Adrenal gland (tissue), 9 donors: ENCODE measurements at regions not wholly inside any gene's neighbourhood (a gene's known extent, or its start where the extent isn't known, plus 50 kb on each side); places are given as distances from the start of the nearest gene placed in this dataset.

Experiments used
- DNase-seq, 7 donors: peaks; one replicate each; pipeline ENCODE4 v3.0.0-alpha.2; 2019 to 2020
- H3K27ac ChIP-seq, 5 donors: fragments of 200-600 bp; sonication (generic) in 4 of 5; 1 replicate in 3 of 5; 2 replicates in 2 of 5; pipeline versions ENCODE4 v1.5.1 to v1.8.0; 2016 to 2020; ENCODE audit warnings: mild to moderate bottlenecking in 1 of 5
- H3K27me3 ChIP-seq: fragments of 200-600 bp; 2 replicates; pipeline ENCODE4 v1.8.0; 2021
- H3K36me3 ChIP-seq, 2 donors: fragments of 200-600 bp; replicated peaks in 1 of 2; 1 replicate in 1 of 2; 2 replicates in 1 of 2; pipeline versions ENCODE4 v1.5.1 to v1.8.0; 2018 to 2022
- H3K4me1 ChIP-seq, 2 donors: fragments of 200-600 bp; replicated peaks in 1 of 2; 1 replicate in 1 of 2; 2 replicates in 1 of 2; pipeline versions ENCODE4 v1.5.1 to v1.8.0; 2018 to 2021
- H3K4me3 ChIP-seq, 4 donors: fragments of 200-600 bp; sonication (generic) in 3 of 4; one replicate each; pipeline ENCODE4 v1.5.1; 2016 to 2018
- H3K9me3 ChIP-seq, 3 donors: fragments of 200-600 bp; sonication (generic) in 1 of 3; replicated peaks in 1 of 3; 1 replicate in 2 of 3; 2 replicates in 1 of 3; pipeline versions ENCODE4 v1.5.1 to v1.8.0; 2016 to 2021
- CTCF ChIP-seq, 6 experiments: fragments of 450-650 bp in 4 of 6; fragments of 200-600 bp in 2 of 6; sonication (generic) in 1 of 6; IDR thresholded peaks; 1 replicate in 5 of 6; 2 replicates in 1 of 6; pipeline versions ENCODE4 v1.5.1 to v1.8.0; 2016 to 2021; ENCODE audit warnings: antibody characterized with exemption in 6 of 6, mild to moderate bottlenecking in 2 of 6, moderate library complexity in 1 of 6
- POLR2A ChIP-seq, 2 donors: fragments of 450-650 bp; IDR thresholded peaks; one replicate each; pipeline ENCODE4 v1.6.1; 2017; ENCODE audit warnings: antibody characterized with exemption in 2 of 2, mild to moderate bottlenecking in 2 of 2, moderate library complexity in 1 of 2
- WGBS, 4 donors: extraction: QIAGEN DNeasy Blood & Tissue Kit in 2 of 4; methylation state at CpG; one replicate each; pipeline versions ENCODE4 v1.1.5 to v1.1.7; 2013 to 2017; 5-methylcytosine and 5-hydroxymethylcytosine counted together
- intact Hi-C, 2 donors: fragments of 100-400 bp; cut with DNase I; formaldehyde crosslinking; loops; one replicate each; pipeline versions ENCODE4 v1.14.1 to v1.15.0; 2022 to 2023
- donor health status: healthy with polysubstance abuse.
- donor health status: Bipolar disorder and iron deficiency.
- donor health status: DM: yes; HTN: yes; CAD: no.
- donor health status: DM: no; HTN: no; CAD: no.
- donor health status: DM: no; HTN: no; CAD: no.

GRCh38 chr6:40180271-40180670 is 246.0 kb upstream of the MOCS1 start:
- intact Hi-C loops, result no loop called here
- Histone ChIP-seq H3K4me3 (no peak overlapping the region), H3K27me3 (peaks cover 7% of the 10 kb centered on the region), H3K27ac (no peak overlapping the region), H3K9me3 (peaks cover 0 to 5% (median 0%) of the 10 kb centered on the region in 3 donors), H3K4me1 (no peaks in the 10 kb centered on the region), H3K36me3 (no peaks in the 10 kb centered on the region)
- TF ChIP-seq POLR2A (IDR thresholded peaks at IDR 0.05), result no peak
- TF ChIP-seq CTCF (IDR thresholded peaks at IDR 0.05), result no peak
- 69 to 85% (median 72%) methylated on average over 3 of the region's 3 CpGs for WGBS, 4 donors
- DNase-seq, result no peak

GRCh38 chr6:40179496-40179895 is 245.2 kb upstream of the MOCS1 start:
- Histone ChIP-seq H3K4me1 (no peaks in the 10 kb centered on the region), H3K4me3 (no peak overlapping the region), H3K9me3 (peaks cover 0 to 5% (median 0%) of the 10 kb centered on the region in 3 donors), H3K27ac (no peak overlapping the region), H3K27me3 (peaks cover 7% of the 10 kb centered on the region), H3K36me3 (no peaks in the 10 kb centered on the region)
- DNase-seq, result no peak
- WGBS, 4 donors, result 76 to 89% (median 83%) methylated on average over 1 of the region's 1 CpG
- TF ChIP-seq CTCF (IDR thresholded peaks at IDR 0.05) (no peak), POLR2A (IDR thresholded peaks at IDR 0.05) (no peak)
- intact Hi-C loops, result no loop called here

GRCh38 chr6:40177598-40177997 is 243.3 kb upstream of the MOCS1 start:
- TF ChIP-seq POLR2A (IDR thresholded peaks at IDR 0.05), result no peak
- no peak for TF ChIP-seq CTCF (IDR thresholded peaks at IDR 0.05)
- DNase-seq, result no peak
- Histone ChIP-seq H3K4me1 (no peaks in the 10 kb centered on the region), H3K27ac (no peak overlapping the region), H3K4me3 (no peak overlapping the region), H3K27me3 (peaks cover 12% of the 10 kb centered on the region), H3K9me3 (no peaks in the 10 kb centered on the region), H3K36me3 (no peaks in the 10 kb centered on the region)
- intact Hi-C loops, result no loop called here
- 57 to 86% (median 75%) methylated on average over 1 of the region's 1 CpG for WGBS, 4 donors

GRCh38 chr6:40176152-40176551 is 241.9 kb upstream of the MOCS1 start:
- no peak for DNase-seq
- intact Hi-C loops, result no loop called here
- TF ChIP-seq POLR2A (IDR thresholded peaks at IDR 0.05), result no peak
- TF ChIP-seq CTCF (IDR thresholded peaks at IDR 0.05), result no peak

More at GRCh38 chr6:40176152-40176551, 241.9 kb upstream of the MOCS1 start:
- H3K27me3 ChIP-seq, result peaks cover 12% of the 10 kb centered on the region
- H3K9me3 ChIP-seq, result no peaks in the 10 kb centered on the region
- no peak overlapping the region for H3K27ac ChIP-seq
- no peak overlapping the region for H3K4me3 ChIP-seq
- 67 to 79% (median 70%) methylated on average over 5 of the region's 5 CpGs for whole genome bisulfite sequencing, 4 donors
- H3K4me1 ChIP-seq, result no peaks in the 10 kb centered on the region
- no peaks in the 10 kb centered on the region for H3K36me3 ChIP-seq
